ENCODE measurements at regions not wholly inside any gene's neighbourhood (a gene's known extent, or its start where the extent isn't known, plus 50 kb on each side); places are given as distances from the start of the nearest gene placed in this dataset.

DNA sequence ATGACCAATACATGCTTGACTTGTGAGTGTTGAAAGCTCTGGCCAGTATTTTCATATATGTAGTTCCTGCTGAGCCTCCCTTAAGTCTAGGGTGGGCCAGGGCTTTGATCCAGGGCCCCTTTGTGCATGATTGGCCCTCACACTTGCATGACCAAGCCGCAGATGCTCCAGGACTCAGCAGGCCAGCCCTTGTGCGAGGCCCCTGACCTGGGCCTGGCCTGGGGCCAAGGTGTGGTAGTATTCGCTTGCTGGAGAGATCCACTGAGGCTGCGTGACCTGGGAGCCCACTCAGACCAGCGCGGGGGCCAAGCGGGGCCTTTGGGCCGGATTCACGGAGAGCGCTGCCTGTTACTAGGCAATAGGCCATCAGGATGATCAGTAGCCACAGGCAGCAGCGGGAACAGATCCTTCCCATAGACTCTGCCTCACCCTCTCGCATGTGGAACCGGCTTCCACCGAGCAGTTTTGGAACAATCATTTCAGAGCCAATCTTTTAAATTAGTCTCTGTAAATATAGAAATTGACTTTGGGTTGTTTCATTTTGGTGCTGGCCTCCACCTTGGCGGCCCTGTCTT lies 79.0 kb upstream of the PTCH1 start:
- TF ChIP-seq EZH2phosphoT487 (IDR thresholded peaks at IDR 0.05; ENCODE audit: low read depth, severe bottlenecking, unreplicated experiment) (no peak), EZH2 (IDR thresholded peaks at IDR 0.05; ENCODE audit: borderline replicate concordance) (no peak)
- TF ChIP-seq, protein P1, sequence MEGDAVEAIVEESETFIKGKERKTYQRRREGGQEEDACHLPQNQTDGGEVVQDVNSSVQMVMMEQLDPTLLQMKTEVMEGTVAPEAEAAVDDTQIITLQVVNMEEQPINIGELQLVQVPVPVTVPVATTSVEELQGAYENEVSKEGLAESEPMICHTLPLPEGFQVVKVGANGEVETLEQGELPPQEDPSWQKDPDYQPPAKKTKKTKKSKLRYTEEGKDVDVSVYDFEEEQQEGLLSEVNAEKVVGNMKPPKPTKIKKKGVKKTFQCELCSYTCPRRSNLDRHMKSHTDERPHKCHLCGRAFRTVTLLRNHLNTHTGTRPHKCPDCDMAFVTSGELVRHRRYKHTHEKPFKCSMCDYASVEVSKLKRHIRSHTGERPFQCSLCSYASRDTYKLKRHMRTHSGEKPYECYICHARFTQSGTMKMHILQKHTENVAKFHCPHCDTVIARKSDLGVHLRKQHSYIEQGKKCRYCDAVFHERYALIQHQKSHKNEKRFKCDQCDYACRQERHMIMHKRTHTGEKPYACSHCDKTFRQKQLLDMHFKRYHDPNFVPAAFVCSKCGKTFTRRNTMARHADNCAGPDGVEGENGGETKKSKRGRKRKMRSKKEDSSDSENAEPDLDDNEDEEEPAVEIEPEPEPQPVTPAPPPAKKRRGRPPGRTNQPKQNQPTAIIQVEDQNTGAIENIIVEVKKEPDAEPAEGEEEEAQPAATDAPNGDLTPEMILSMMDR (IDR thresholded peaks at IDR 0.05; ENCODE audit: poor library complexity) = no peak
- DNase-seq (ENCODE audit: low spot score) = no peak
- H3K4me1 ChIP-seq (ENCODE audit: insufficient read depth) = no peaks in the 10 kb centered on the region
- H3K4me3 ChIP-seq = no peak overlapping the region
- WGBS (ENCODE audit: low lambda C conversion rate, missing lambda C conversion rate) = 97% methylated on average over 15 of the region's 15 CpGs
- H3K9me3 ChIP-seq (ENCODE audit: low read depth) = no peaks in the 10 kb centered on the region
- H4K20me1 ChIP-seq (ENCODE audit: insufficient read depth, poor library complexity, severe bottlenecking) = no peaks in the 10 kb centered on the region
- H3K9me2 ChIP-seq (replicated peaks; ENCODE audit: insufficient read depth) = no peaks in the 10 kb centered on the region
- H3K27ac ChIP-seq = no peak overlapping the region
- no peaks in the 10 kb centered on the region for H3K79me2 ChIP-seq
- H3K36me3 ChIP-seq (replicated peaks; ENCODE audit: insufficient read depth, low read depth) = no peaks in the 10 kb centered on the region
- no peak overlapping the region for H2AFZ ChIP-seq
- no peaks in the 10 kb centered on the region for H3K27me3 ChIP-seq
- H3K4me2 ChIP-seq = no peak overlapping the region

DNA sequence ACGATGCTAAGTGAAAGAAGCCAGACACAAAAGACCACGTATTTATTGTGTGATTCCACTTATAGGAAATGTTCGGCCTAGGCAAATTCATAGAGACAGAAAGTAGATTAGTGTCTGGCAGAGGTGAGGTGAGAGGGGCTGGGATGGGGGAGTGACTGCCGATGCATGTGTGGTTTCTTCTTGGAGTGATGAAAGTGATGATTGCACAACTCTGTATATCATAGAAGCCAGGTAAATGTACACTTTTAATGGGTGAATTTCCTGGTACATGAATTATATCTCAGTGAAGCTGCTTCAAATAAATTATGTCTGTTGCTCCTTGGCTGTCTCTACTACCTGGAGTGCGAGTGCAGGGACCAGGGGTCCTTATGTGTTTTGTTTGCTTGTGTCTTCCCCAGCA lies 76.2 kb upstream of the PTCH1 start:
- H2AFZ ChIP-seq = no peak overlapping the region
- H3K4me1 ChIP-seq (ENCODE audit: insufficient read depth) = peaks cover 3% of the 10 kb centered on the region
- 92% methylated on average over 5 of the region's 5 CpGs for WGBS (ENCODE audit: low lambda C conversion rate, missing lambda C conversion rate)
- H4K20me1 ChIP-seq (ENCODE audit: insufficient read depth, poor library complexity, severe bottlenecking) = no peaks in the 10 kb centered on the region
- no peak overlapping the region for H3K4me3 ChIP-seq
- H3K4me2 ChIP-seq = no peak overlapping the region
- no peak overlapping the region for H3K27ac ChIP-seq
- no peak for DNase-seq (ENCODE audit: low spot score)
- no peaks in the 10 kb centered on the region for H3K79me2 ChIP-seq
- H3K36me3 ChIP-seq (replicated peaks; ENCODE audit: insufficient read depth, low read depth) = no peaks in the 10 kb centered on the region
- no peaks in the 10 kb centered on the region for H3K27me3 ChIP-seq
- TF ChIP-seq, protein P1 (IDR thresholded peaks at IDR 0.05; ENCODE audit: poor library complexity) = no peak
- TF ChIP-seq EZH2 (IDR thresholded peaks at IDR 0.05; ENCODE audit: borderline replicate concordance) = no peak
- TF ChIP-seq EZH2phosphoT487 (IDR thresholded peaks at IDR 0.05; ENCODE audit: low read depth, severe bottlenecking, unreplicated experiment) = no peak
- no peaks in the 10 kb centered on the region for H3K9me3 ChIP-seq (ENCODE audit: low read depth)
- no peaks in the 10 kb centered on the region for H3K9me2 ChIP-seq (replicated peaks; ENCODE audit: insufficient read depth)

DNA sequence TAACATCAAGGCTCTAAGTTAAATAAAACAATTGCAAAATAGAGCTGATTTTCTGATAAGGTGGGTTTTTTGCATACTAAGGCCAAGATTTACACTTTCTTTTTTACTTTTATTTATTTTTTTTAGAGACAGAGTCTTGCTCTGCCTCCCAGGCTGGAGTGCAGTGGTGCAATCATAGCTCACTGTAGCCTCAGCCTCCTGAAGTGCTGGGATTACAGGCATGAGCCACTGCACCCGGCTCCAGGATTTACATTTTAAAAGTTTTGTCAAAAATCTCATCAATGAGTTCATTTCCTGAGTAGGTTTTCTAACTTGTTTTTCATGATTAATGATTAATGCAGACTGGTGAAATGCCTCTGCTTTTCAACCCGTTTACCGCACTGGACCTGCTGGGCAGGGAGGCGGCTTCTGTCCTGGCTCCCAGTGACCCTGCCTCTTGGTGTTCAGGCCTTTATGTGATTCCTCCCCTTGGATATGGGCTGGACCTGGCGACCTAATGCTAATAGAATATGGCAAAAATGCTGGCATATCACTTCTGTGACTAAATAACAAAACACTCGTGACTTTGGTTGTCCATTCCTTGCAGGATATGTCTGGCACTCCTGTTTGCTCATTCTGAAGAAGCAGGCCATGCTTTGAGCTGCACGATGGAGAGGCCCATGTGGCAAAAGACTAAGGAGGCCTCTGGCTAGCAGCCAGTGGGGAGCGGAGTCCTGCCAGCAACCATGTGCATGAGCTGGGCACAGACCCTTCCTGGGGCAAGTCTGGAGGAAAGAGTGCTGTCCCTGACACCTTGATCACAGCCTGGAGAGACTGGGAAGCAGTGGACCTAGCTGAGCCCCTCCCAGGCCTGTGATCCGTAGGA lies 72.2 kb upstream of the PTCH1 start:
- 70% methylated on average over 9 of the region's 9 CpGs for WGBS (ENCODE audit: low lambda C conversion rate, missing lambda C conversion rate)
- H3K4me3 ChIP-seq = no peak overlapping the region
- H3K27me3 ChIP-seq = no peaks in the 10 kb centered on the region
- no peak overlapping the region for H3K4me2 ChIP-seq
- H3K9me2 ChIP-seq (replicated peaks; ENCODE audit: insufficient read depth) = no peaks in the 10 kb centered on the region
- no peaks in the 10 kb centered on the region for H3K79me2 ChIP-seq
- no peaks in the 10 kb centered on the region for H4K20me1 ChIP-seq (ENCODE audit: insufficient read depth, poor library complexity, severe bottlenecking)
- peaks cover 11% of the 10 kb centered on the region for H3K4me1 ChIP-seq (ENCODE audit: insufficient read depth)
- DNase-seq (ENCODE audit: low spot score) = no peak
- H3K27ac ChIP-seq = no peak overlapping the region
- no peaks in the 10 kb centered on the region for H3K9me3 ChIP-seq (ENCODE audit: low read depth)
- no peak overlapping the region for H2AFZ ChIP-seq
- no peaks in the 10 kb centered on the region for H3K36me3 ChIP-seq (replicated peaks; ENCODE audit: insufficient read depth, low read depth)
- TF ChIP-seq, protein P1 (IDR thresholded peaks at IDR 0.05; ENCODE audit: poor library complexity) = no peak
- TF ChIP-seq EZH2phosphoT487 (IDR thresholded peaks at IDR 0.05; ENCODE audit: low read depth, severe bottlenecking, unreplicated experiment) = no peak
- TF ChIP-seq EZH2 (IDR thresholded peaks at IDR 0.05; ENCODE audit: borderline replicate concordance) = no peak
